VCaP (cell line): ENCODE measurements at regions not wholly inside any gene's neighbourhood (a gene's known extent, or its start where the extent isn't known, plus 50 kb on each side); places are given as distances from the start of the nearest gene placed in this dataset.
"Not testable (repeated sequence)": the region's sequence is repeated elsewhere in the genome, so short reads cannot be mapped to it uniquely, and the experiment has no call there.

ENCODE experiments used
- H3K27ac ChIP-seq: fragments of 450-650 bp; 2 replicates; pipeline ENCODE4 v1.5.1; 2017
- CTCF ChIP-seq: fragments of 450-650 bp; conservative IDR thresholded peaks from 2 replicates; pipeline ENCODE4 v1.5.1; 2017; ENCODE audit warnings: mild to moderate bottlenecking, moderate library complexity

GRCh38 chr4:8675383-8675782 is 82.8 kb downstream of the CPZ start:
- no peak overlapping the region for H3K27ac ChIP-seq
- TF ChIP-seq CTCF: no peak

- no peak overlapping the region for H3K27ac ChIP-seq
- no peak for TF ChIP-seq CTCF
Observed at GRCh38 chr4:8674311-8674885, 81.8 kb downstream of the CPZ start.

- not testable (repeated sequence) for H3K27ac ChIP-seq
Observed at GRCh38 chr4:8673106-8673505, 80.5 kb downstream of the CPZ start.

- no peak for TF ChIP-seq CTCF
- H3K27ac ChIP-seq: no peak overlapping the region
Observed at GRCh38 chr4:8672486-8672885, 79.9 kb downstream of the CPZ start.

GRCh38 chr4:8671712-8672290 is 79.2 kb downstream of the CPZ start:
- no peak for TF ChIP-seq CTCF
- H3K27ac ChIP-seq: no peak overlapping the region
